GM20431 (cell line): ENCODE measurements at regions not wholly inside any gene's neighbourhood (a gene's known extent, or its start where the extent isn't known, plus 50 kb on each side); places are given as distances from the start of the nearest gene placed in this dataset.

Experiments
- in situ Hi-C: fragments of 300-500 bp; cut with MseI, MboI; formaldehyde crosslinking; loops from one replicate; pipeline ENCODE4 v1.15.0; 2020; ENCODE audit warnings: low sequenced_read_pairs; ENCODE audit not compliant: unreplicated experiment

- in situ Hi-C loops: no loop called here
Observed at GRCh38 chr22:47389201-47389600, 626.8 kb downstream of the TBC1D22A start.

GRCh38 chr22:47388778-47389177 is 626.3 kb downstream of the TBC1D22A start:
- in situ Hi-C loops: no loop called here

DNA sequence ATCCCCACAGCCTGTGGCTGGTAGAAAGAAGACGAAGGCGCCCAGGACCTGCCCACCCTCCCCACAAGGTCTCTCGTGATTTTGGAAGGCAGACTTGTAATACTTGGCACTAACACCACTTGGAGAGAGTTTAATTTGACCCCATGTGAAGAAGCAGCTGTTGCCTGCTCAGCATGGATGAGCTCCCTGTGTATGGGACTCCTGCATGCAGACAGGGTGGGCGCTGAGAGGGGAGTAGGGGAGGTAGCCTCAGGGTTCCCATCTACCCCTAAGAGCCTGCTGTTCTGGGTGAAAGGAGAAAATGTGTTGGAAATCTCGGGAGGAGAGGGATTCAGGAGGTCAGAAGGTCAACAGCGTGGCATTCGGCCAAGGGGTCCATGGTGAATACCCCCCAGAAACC is 625.9 kb downstream of the TBC1D22A start:
- in situ Hi-C loops: no loop called here

- in situ Hi-C loops: no loop called here
Observed at GRCh38 chr22:47386812-47387510, 624.5 kb downstream of the TBC1D22A start.

DNA sequence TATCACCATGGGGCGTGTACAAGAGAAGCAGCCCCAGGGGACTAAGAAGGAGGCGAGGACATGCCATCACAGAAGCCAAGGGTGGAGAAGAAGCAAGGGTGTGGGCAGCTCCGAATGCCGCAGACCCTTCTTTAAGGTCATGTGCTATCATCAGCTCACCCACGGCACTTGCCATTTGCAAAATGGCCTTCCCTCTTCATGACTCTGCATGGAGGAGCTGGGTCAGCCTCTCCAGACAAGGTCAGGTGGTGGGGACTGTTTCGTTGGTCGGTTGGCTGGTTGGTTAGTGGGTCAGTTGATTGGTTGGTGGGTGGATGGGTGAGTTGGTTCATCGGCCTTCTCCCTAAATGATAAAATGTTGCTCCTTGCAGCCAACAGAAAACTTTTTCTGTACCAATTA is 622.5 kb downstream of the TBC1D22A start:
- in situ Hi-C loops: no loop called here

DNA sequence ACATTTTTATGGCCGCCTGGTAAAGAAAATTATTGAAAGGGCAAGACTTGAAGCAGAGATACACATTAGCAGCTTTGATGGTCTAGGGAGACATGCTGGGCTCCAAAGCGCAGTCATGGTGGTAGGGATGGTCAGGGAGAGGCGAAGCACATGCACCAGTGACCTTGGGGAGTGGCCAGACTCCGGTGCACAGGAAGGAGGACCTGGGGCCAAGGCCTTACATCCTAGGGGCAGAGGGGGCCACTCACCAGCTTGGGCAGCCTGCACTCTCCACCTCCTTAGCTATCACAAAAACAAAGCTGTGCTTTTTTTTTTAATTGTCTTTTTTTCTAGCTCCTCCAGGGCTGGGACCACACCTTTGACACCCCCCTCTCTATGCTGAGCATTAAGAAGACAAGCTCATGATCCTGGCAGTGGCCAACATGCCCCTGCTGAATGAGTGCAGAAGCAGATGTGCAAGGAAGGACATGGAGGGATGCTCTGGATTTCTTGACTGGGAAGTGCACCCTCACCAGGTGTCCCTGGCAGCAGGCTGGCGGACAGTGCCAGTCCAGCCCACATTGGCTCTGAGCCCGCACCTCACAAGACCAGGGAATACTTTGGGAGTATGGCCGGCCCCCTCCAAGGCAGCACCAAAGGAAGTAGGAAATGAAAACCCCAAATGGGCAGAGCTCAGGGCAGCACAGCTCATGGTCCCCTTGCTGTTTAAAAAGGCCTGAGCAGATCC is 619.9 kb downstream of the TBC1D22A start:
- in situ Hi-C loops: no loop called here

GRCh38 chr22:47381240-47381639 is 618.8 kb downstream of the TBC1D22A start:
- in situ Hi-C loops: no loop called here

- in situ Hi-C loops: no loop called here
Observed at GRCh38 chr22:47380692-47381091, 618.2 kb downstream of the TBC1D22A start.

DNA sequence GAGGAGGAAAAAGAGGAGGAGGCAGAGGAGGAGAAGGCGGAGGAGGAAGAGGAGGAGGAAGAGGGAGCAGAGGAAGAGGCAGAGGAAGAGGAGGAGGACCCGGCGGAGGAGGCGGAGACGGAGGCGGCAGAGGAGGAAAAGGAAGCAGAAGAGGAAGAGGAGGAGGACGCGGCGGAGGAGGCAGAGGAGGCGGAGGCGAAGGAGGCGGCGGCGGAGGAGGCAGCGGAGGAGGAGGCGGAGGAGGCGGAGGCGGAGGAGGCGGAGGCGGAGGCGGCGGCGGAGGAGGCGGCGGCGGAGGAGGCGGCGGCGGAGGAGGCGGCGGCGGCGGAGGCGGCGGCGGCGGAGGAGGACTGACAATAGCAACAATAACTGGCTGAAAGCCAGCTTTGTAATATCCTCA is 616.6 kb downstream of the TBC1D22A start:
- in situ Hi-C loops: no loop called here

- in situ Hi-C loops: no loop called here
Observed at GRCh38 chr22:47377926-47378560, 615.6 kb downstream of the TBC1D22A start.

DNA sequence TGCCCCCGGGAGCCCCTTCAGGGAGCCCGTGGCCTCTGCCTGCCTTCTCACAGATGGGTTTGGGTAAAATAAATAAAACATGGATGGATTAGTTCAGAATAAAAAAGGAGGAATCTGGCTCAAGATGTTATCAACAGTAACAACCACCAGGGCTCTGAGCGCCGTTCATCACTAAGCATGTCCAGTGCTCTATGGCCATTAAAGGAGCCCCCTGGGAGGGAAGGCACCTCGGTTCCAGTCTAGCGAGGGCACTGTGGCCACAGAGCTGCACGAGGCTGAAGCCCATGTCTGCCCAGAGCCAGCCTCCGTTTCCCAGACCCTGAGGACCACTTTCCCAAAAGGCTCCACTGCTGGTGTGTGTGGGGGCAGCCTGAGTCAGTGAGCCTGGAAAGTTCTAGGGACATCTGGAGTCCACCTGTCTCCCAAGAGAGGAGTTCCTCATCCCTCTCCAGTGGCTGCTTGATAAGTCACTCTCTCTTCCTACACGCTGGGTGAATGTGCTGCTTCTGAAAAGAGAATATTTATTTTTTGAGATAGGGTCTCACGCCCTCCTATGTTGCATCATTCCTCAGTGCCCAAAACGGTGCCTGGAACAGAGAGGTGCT is 614.6 kb downstream of the TBC1D22A start:
- in situ Hi-C loops: no loop called here

- in situ Hi-C loops: no loop called here
Observed at GRCh38 chr22:47376322-47376700, 613.9 kb downstream of the TBC1D22A start.

DNA sequence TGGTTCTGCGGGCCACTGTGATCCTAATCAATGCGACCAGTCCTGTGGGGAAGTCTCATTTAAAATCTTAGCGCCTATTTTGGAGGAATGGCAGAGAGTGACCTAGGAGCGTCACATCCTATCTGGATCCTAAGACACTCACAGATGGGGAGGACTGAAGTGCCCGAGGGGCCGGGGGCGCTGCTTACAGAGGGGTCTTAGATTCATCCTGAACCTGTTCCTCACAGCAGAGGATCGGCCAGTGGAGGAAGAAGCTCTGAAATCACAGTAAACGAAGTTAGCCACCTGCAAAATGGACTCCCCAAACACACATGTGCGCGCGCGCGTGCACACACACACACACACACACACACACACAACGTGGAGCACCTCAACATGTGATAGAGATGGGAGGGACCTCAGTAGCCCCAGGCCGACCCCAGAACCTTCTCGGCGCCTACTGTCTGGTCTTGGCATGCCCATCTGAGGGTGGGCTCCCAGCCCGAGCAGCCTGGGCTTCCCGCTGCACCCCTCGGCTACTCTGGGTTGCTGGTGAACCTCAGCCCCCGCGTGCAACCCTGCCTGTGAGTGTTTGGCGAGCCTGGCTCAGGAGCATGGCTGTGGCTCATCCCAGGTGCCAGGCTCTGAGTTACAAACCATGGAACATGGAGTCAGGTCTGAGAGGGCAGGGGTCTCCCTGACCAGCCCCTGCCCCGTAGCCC is 613.3 kb downstream of the TBC1D22A start:
- in situ Hi-C loops: no loop called here

- in situ Hi-C loops: no loop called here
Observed at GRCh38 chr22:47374901-47375575, 612.6 kb downstream of the TBC1D22A start.

DNA sequence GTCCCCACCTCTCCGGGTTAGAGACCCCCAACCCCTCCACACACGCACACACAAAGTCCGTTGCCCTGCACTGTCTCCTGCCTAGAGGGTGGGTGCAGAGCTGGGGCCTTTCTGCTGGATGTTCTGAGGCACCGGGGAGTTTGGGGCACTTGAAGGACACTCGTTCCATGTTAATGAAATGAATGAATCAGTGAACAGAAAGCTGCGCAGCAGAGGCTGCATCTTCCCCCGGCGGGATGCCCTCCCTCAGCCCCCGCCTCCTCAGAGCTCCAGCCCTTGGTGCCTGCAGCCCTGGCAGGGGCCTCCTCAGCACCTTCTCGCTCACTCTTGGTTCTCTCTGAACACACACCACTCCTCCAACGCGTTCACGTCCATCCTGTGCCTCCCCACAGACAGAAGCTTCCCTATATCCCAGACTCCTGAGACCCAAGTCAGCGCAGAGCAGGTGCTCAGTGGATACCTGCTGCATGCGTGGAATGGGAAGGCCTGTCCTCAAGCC is 611.9 kb downstream of the TBC1D22A start:
- in situ Hi-C loops: no loop called here

DNA sequence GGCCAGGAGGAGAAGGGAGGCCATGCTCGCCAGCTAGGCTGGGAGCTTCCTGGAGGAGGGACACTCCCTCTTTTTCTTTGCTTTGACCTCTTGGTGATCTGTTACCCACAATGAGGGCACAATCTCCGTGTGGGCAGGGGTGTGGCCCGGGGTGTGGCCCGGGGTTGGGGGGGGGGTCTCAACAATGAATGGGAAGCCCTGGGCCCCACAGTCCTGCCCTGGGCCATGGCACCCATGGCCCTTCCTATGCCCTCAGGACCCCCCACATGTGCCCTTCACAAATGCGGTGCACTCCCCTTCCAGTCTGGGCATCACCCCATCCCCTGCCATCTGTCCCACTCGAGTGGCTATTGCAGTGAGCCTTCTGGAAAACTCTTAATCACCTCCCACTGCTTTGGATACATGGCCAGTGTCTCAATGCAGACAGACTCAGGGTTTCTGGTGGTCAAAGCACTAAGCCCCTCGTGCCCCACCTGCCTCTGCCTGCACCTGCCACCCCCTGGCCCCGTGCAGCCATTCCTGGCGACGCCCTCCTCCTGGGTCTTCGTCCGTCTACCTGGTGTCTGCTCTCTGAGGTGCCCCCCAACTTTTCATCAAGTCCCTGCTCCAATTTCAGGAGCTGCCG is 611.3 kb downstream of the TBC1D22A start:
- in situ Hi-C loops: no loop called here

DNA sequence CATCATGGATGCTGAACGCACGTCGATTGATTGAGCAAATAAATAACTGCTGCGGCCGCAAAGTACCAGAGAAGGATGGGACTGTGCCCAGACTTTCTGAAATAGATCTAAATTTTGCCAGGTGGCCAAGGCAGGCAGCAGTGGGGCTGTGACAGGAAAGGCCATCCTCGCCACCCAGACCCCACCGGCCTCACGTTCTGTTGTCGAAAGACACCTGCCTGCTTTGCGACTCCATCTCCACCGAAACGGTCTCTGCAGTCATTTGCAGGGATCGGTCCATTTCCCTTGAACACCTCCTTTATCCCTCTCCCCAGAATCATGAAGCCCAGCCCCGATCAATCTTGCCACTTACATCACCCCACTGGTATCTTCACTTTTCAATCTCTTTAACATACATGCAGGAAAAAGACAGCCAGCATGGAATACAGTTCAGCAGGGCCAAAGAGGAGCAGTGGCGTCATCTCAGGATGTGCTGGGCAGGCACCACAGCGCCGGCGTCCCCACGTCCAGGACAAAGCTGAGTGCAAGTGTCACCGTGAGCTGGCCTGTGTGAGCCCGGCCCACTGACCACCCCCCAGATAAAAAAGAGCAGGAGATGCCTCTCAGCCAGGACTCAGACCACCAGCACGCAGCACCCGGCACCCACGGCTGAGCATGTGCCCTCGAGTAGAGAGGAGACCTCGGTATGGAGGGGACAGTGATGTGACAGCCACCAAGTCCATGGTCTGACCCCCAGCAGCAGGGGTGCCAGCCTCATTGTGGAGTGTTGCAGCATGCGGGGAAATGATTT is 610.3 kb downstream of the TBC1D22A start:
- in situ Hi-C loops: no loop called here

- in situ Hi-C loops: no loop called here
Observed at GRCh38 chr22:47372111-47372581, 609.7 kb downstream of the TBC1D22A start.
